HG02885 (cell line): ENCODE measurements at regions not wholly inside any gene's neighbourhood (a gene's known extent, or its start where the extent isn't known, plus 50 kb on each side); places are given as distances from the start of the nearest gene placed in this dataset.

ENCODE experiments used
- ATAC-seq: cut with Tn5 transposase; IDR thresholded peaks from one replicate; pipeline ENCODE4 v1.9.1; 2021; ENCODE audit warnings: mild to moderate bottlenecking; ENCODE audit not compliant: unreplicated experiment, poor library complexity

DNA sequence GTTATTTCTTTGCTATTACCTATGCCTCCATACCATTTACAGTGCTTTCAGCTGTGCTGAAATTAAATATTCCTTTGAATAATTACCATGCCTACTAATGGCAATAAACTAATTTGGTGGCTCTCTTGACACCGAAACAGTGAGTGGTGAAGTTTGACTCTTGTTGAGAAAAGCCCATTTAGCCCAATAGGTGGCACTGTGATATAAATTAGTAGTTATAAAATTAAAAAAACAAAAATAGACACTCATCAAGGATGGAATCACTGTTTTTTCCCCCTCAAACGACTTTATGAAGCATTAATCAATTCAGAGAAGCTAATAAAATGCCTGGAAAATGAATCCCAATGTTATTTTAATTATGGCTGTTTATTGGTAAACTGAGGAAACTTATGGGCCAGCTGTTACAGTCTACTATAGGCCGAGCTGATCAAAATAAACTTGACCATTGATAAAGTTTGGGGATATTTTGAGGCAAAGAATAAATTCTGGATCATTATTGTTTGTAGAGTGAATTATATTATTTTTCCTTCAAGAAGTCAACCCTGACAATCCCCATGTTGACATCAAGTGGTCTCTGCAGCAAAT lies 339.6 kb downstream of the TRIB2 start:
- no peak for ATAC-seq

- ATAC-seq: no peak
Measured at GRCh38 chr2:13057671-13058070, 340.9 kb downstream of the TRIB2 start.

DNA sequence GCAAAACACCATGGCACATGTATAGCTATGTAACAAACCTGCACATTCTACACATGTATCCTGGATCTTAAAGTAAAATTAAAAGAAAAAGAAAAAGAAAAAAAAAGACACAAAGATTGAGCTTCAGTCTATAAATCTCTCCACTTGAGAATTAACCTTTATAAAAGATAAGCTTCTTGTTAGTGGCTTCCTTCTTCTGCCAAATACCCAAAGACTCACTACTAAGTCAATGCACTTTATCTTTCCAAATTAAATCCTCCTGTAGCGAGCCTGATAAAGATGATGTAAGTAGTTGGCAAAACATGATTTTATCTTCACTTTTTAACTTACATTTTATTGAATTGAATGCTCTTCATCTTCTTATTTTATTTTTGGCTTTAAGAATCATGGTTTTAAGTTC lies 349.9 kb downstream of the TRIB2 start:
- no peak for ATAC-seq

GRCh38 chr2:13067508-13067907 lies 350.8 kb downstream of the TRIB2 start:
- ATAC-seq: no peak

DNA sequence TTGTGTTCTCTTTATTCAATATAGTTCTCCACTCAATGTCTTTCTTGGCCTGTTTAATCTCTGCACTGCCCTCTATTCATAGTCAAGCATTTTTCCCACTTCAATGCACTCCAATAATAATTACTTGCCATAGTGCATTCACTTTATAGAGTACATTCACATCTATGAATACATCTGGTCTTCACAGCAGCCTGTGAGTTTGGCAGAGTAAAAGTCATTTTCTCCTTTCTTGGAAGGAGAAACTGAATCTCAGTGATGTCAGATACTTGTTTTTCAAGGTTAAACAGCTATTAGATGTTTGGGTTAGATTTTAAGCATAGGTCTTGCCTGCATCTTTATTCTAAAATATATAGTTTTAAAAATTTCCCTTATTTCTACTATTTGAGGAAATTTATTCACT lies 373.2 kb downstream of the TRIB2 start:
- ATAC-seq: no peak

DNA sequence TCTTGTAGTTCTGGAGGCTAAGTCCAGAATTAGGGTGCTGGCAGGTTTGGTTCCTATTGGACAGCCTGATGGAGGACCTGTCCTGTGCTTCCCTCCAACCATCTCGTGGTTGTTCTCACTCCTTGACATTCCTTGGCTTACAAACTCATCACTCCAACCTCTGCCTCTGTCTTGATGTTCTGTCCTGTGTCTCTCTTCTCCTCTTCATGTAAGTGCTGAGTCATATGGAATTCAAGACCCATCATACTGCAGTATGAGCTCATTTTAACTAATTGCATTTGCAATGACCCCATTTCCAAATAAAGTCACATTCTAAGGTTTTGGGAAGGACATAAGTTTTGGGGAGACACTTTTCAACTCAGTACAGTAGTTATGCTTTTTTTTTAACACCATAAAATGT lies 374.7 kb downstream of the TRIB2 start:
- no peak for ATAC-seq

DNA sequence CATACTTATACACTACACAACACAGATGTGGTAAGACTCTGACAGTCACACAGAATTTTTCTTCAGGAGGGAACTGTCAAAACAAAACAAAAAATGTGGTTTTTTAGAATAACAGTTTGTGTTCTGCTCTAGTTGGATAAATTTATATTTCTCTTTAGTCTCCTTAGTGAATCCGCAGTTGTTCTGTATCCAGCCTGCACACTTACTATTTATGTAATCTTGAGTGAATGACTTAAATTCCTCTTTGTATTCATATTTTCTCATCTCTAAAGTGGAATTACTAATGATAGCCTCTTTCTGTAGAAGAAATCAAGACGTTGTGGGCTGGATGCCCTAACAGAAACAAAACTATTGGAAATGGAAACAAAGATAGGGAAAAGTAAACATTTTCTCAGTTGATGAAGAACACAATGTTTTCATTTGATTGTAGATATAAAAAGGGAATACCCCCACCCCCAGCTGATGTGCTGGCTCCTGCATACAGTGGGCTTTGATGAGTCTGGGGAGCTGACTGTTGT lies 375.2 kb downstream of the TRIB2 start:
- no peak for ATAC-seq

DNA sequence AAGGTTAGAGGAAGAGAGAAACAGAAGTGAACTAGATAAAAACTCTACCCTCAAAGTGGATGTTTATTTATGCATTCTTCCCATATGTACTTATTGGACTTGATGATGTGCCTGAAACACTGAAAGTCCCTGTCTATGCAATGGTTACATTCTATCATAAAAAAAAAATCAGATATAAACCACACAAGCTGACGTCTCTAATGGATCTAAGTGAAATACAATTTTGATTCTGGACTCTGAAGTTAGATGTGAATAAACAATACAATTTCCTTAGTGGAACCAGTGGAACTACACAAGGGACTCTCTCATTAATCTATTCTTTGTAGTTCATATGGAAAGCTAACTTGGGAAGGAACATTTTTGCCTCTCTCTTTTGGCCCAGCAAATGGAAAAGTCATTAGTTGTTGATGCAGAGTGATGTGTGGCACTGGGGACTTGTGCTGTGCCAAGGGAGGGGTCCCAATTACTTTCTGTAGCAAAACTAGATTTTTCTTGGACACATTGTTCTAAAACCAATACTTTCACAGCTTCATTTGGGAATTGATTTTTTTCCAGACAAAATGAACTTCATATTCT lies 376.8 kb downstream of the TRIB2 start:
- ATAC-seq: no peak

DNA sequence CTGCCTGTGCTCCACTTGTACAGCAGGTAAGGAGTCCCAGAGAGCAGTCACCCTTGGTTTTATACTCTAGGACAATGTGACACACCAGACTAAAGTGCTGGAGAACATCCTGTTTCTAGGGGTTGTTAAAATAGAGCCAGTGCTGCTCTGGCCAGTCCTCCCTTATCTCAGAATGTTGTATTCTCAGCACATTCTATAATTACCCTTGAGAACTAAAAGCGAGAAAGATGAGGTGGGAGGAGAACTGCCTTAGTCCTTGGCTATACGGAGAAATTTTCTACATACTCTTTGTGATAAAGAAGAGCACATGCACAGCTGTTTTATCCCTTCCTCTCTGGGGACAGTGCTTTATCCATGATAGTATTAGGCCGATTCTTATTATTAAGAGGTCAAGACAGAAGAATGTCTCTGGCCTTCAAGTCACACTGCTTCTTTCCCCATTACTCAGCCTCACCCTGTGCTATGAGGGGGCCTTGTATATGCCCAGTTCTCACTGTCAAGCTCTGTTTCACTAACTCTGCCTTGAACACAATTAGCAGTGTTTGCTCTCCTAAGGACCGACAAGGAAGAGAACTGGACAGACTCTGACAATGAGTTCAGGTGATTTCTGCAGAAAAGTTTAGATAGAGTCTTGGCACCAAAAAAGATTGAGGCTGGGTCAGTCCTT lies 385.8 kb downstream of the TRIB2 start:
- no peak for ATAC-seq

- ATAC-seq: no peak
Measured at GRCh38 chr2:13103151-13103550, 386.4 kb downstream of the TRIB2 start.

- ATAC-seq: no peak
Measured at GRCh38 chr2:13103778-13104493, 387.2 kb downstream of the TRIB2 start.

DNA sequence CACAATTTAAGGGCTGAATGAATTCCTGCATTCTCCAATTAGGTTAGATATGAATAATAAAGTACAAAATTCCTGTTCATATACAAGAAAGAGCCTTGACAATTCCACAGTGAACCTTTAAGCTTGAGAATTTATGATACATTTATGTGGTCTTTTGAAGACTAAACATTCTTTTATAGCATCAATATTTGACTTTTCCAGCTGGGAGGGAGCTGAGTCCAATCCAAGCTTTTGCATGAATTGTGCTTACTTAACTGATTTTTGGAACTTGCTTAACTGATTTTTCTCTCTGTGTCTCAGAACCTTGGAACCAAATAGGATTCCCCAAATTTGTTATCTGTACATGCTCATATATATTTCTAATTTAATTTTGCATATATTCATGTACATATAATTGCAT lies 388.0 kb downstream of the TRIB2 start:
- no peak for ATAC-seq

GRCh38 chr2:13106302-13106701 lies 389.6 kb downstream of the TRIB2 start:
- ATAC-seq: peak; percentile 74

GRCh38 chr2:13109516-13109915 lies 392.8 kb downstream of the TRIB2 start:
- ATAC-seq: no peak

GRCh38 chr2:13110825-13111224 lies 394.1 kb downstream of the TRIB2 start:
- ATAC-seq: no peak

DNA sequence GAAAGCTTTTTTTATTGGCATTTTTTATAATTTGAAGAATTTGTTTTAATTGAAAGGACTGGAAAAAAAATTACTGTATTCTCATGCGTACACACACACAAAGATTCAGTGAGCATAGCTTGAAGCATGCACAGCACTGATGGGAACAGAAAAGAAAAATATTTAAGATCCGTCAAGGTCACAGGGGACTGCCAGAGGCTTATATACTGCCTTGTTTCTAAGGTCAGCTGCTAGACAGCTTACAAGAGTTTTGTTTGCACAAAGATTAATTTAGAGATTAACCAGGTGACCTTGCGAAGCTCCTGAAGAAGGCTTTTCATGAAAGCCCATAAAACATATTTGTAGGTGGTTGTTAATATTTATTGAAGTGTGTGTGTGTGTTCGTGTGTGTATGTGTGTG lies 396.3 kb downstream of the TRIB2 start:
- ATAC-seq: no peak

DNA sequence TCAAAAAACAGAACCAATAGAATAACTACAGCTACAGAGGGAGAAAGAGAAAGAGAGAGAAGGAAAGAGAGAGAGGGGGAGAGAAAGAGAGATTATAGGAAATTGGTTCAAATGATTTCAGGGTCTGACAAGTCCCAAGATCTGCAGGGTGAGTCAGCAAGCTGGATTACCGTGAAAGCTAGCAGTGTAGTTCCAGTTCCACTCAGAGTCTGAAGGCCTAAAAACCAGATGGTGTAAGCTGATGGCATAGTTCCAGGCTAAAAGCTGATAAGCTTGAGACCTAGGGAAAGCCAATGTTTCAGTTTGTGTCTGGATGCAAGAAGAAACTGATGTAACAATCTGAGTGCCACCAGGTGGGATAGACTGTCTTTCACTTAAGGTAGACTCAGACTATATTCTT lies 397.7 kb downstream of the TRIB2 start:
- no peak for ATAC-seq

- ATAC-seq: no peak
Measured at GRCh38 chr2:13115643-13116042, 398.9 kb downstream of the TRIB2 start.

GRCh38 chr2:13121096-13121495 lies 404.4 kb downstream of the TRIB2 start:
- ATAC-seq: no peak

DNA sequence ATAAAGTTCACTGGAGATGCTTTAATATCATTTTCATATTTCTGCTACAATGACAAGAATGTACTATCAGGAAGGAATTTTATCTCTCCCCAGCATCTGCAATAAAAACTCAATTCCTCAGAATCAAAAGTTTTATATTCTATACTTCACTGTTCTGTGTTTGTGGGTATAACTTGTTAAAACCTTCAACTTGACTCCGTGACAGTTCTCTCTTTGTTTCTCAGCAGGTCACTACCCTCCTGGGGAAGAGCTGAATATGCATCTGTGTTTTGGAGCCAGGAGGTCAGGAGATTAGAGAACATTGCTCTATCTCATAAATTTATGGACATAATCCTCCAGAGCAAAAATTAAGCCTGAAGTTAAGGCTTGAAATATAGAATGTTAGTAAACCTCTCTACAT lies 411.4 kb downstream of the TRIB2 start:
- no peak for ATAC-seq

DNA sequence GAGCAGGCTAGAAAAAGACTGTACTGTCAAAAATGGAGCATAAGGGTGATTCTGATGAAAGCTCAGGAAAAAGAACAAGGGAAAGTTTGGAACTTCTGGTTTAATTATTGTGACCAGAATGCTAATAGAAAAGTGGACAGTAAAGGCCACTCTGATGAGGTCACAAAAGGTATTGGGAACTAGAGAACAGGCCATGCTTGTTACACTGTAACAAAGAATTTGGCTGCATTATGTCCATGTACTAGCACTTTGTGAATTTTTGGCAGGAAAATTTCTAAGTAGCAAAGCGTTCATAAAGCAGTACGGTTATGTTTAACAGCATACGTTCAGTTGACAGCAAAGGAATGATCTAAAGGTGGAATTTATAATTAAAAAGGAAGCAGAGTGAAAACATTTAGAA lies 418.6 kb downstream of the TRIB2 start:
- no peak for ATAC-seq
